Femur (tissue), 1 donor: ENCODE measurements at regions not wholly inside any gene's neighbourhood (a gene's known extent, or its start where the extent isn't known, plus 50 kb on each side); places are given as distances from the start of the nearest gene placed in this dataset.
A peak's percentile ranks its signal among the peaks of the same experiment; 100 is the strongest.

Experiments used
- DNase-seq: peaks from one replicate; pipeline ENCODE4 v3.0.0-alpha.2; 2017

DNA sequence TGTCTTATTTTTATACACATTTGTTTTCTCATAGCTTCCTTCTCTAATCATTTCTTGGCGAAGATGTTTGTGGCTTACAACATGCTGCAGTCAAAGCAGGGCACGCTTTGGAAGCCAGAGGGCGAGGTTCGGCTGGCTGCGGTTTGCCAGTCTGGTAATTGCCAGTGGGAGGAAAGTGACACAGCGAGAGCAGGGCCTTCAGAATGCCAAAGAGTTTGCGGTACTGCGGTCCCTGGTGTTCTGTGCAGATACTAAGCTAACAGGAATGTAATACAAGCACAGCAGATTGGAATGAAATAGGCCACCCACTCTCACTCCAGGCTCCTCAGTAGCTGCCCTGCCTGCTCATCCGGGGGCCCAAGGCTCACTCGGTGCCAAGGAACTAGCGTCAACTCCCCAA lies 58.7 kb upstream of the TGM3 start:
- DNase-seq = peak; percentile 72

DNA sequence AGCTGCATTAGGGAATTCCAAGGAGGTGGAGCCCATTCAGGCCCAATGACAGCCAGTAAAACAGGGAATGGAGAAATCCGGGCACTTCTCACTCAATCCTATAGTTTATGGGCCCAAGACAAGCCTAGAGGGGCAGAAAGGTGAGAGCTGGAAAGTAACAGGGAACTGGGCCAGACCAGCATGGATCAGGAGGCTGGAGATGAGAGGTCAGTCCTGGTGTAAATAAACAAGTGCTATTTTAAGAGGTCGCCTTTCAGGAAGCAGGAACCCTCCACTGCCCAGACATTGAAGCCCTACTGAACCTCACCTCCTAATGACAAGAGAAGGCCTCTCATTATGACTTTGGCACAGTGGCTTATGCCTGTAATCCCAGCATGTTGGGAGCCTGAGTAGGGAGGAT lies 57.2 kb upstream of the TGM3 start:
- no peak for DNase-seq

DNA sequence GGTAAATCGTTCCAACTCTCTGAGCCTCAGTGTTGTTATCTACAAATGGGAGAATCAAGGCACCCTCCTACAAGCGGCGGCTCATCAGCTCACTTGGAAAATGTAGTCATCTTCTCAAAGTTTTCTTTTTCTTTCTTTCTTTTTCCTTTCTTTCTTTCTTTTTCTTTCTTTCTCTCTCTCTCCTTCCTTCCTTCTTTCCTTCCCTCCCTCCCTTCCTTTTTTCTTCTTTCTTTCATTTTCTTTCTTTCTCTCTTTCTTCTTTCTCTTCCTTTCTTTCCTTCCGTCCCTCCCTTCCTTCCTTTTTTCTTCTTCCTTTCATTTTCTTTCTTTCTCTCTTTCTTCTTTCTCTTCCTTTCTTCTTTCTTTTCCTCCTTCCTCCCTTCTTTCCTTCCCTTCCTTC lies 55.0 kb upstream of the TGM3 start:
- no peak for DNase-seq

DNA sequence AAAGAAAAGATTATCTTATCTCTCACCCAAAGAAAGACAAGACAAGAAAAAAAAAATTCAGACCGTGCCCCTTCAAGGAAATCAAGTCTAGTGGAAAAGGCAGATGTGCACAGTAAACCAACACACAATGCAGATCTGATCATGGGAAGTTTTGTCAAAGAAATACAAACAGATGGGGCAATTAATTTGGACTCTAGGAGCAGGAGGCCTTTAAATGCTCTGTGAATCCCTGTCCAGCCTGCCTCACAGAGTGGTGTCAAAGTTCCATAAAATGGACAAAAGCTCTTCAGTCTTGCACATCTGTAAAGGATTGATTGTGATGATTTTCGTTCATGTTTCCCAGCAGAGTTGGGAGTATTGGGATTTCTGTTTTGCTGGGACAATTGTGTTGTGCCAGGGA lies 53.1 kb upstream of the TGM3 start:
- DNase-seq = no peak

DNA sequence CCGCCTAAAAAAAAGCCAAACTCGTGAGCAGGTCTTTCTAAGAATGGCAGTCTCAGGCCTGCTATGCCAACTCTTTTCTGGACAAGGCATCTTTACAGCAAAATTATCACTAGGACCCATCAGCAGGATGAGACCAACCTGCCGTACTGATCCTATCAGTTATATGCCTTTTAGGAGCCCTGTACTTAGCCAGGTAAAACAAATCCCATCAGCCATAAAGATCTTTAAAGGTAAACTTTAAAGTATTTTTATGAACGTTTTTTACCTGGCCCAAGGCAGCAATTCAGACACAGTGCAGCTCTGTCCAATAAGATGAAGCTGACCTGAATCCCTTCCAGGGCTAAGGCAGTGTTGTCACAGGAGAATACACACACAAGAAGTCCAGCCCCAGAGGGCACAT lies 51.3 kb upstream of the TGM3 start:
- DNase-seq = no peak

DNA sequence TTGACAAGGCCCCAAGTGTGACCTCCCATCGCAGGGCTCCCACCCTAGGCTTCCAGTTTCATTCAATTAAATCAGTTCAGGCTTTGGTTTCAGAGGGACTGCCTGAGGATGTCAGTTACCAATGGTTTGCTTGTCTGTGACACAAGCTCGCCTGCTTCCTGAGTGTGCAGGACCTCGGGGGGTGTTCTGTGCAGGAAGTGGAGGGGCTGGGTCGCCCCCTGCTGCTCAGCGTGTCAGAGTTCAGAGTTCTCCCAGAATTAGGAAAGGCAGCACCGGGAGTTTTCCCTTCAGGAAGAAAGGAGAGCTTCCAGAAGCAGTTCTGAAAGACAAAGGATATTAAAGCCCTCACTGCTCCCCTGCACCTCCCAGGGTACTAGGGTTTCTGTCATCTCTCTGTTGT lies 50.8 kb upstream of the TGM3 start:
- DNase-seq = no peak

DNA sequence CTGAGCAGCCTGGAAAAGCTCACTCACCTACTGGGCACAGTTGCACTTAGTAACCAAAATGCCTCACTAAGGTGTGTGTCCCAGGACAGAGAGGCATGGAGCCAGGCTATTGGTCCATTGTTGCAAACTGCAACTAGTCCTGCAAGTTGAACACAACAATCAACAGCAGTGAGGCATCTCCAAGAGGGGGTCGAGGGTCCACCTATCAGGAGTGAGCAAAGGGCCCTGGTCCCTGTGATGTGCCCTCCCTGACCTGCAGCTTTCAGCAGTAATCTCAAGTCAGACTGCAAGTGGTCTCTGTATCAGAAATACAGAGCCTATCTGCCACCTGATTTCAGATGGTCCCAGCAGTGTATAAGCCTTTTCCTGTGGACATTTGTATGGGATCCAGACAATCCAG lies 50.2 kb upstream of the TGM3 start:
- no peak for DNase-seq
